ENCODE measurements at regions not wholly inside any gene's neighbourhood (a gene's known extent, or its start where the extent isn't known, plus 50 kb on each side); places are given as distances from the start of the nearest gene placed in this dataset.

- FAIRE-seq (no peak), DNase-seq (ENCODE audit: low read depth, low spot score) (no peak)
- dilution Hi-C loops (cut with MboI; ENCODE audit: extremely low pct_ligation_motif_present, low sequenced_read_pairs) (no loop called here), intact Hi-C loops (cut with micrococcal nuclease) (no loop called here)
- H3K27ac ChIP-seq (ENCODE audit: insufficient read depth, low read depth, low read length): no peak overlapping the region
- H2AFZ ChIP-seq (ENCODE audit: low read depth, low read length): no peak overlapping the region
- TF ChIP-seq FOS (IDR thresholded peaks at IDR 0.05; ENCODE audit: borderline replicate concordance, insufficient read depth, low read length) (no peak), MAX (IDR thresholded peaks at IDR 0.05; ENCODE audit: insufficient read depth, insufficient read length) (no peak), POLR2A (IDR thresholded peaks at IDR 0.05; ENCODE audit: low read depth, low read length) (no peak), JUN (IDR thresholded peaks at IDR 0.05; ENCODE audit: borderline replicate concordance, insufficient read depth, insufficient read length, low read depth) (no peak), CTCF (IDR thresholded peaks at IDR 0.05; ENCODE audit: extremely low read depth in 1 of 2, insufficient read depth in 1 of 2, low read depth in 1 of 2, low read length in 2 of 2) (no peak), EZH2 (IDR thresholded peaks at IDR 0.05; ENCODE audit: borderline replicate concordance, low read depth, low read length, severe bottlenecking) (no peak), POLR2AphosphoS5 (IDR thresholded peaks at IDR 0.05; ENCODE audit: insufficient read depth, low read depth, low read length) (no peak), MYC (IDR thresholded peaks at IDR 0.05; ENCODE audit: low read depth, low read length) (no peak), GATA2 (IDR thresholded peaks at IDR 0.05; ENCODE audit: insufficient read depth, insufficient read length, low read depth, low read length) (no peak)
- H3K4me3 ChIP-seq (replicated peaks in 1 of 3; ENCODE audit: insufficient read depth in 1 of 3, low read depth in 1 of 3, low read length in 3 of 3): no peak overlapping the region
- no peaks in the 10 kb centered on the region for H3K9me1 ChIP-seq (replicated peaks; ENCODE audit: control insufficient read depth, extremely low read depth, insufficient read depth, low read length)
- no peaks in the 10 kb centered on the region for H3K9me3 ChIP-seq (replicated peaks; ENCODE audit: control insufficient read depth, insufficient read depth, low read length)
- CTCF ChIA-PET: interaction anchor here (0.8 kb wide), 1 partner anchor 10 kb away, joined by 3 read pairs; no protein-coding TSS in a partner anchor
- H3K4me2 ChIP-seq (ENCODE audit: insufficient read depth, low read length): no peak overlapping the region
- H3K9ac ChIP-seq (replicated peaks; ENCODE audit: extremely low read depth, insufficient read depth, low read length): no peak overlapping the region
- POLR2A ChIA-PET: no interaction called here
- H3K79me2 ChIP-seq (ENCODE audit: control insufficient read depth, insufficient read depth, low read length): no peaks in the 10 kb centered on the region
- H4K20me1 ChIP-seq (replicated peaks; ENCODE audit: control insufficient read depth, extremely low read depth, insufficient read depth, low read length): no peaks in the 10 kb centered on the region
- H3K4me1 ChIP-seq (ENCODE audit: control insufficient read depth, extremely low read depth, insufficient read depth, low read length): peaks cover 10% of the 10 kb centered on the region
- no peaks in the 10 kb centered on the region for H3K27me3 ChIP-seq (ENCODE audit: control insufficient read depth in 2 of 2, insufficient read depth in 2 of 2, low read length in 2 of 2)
- H3K36me3 ChIP-seq (ENCODE audit: control insufficient read depth in 2 of 2, extremely low read depth in 1 of 2, insufficient read depth in 2 of 2, low read length in 2 of 2): no peaks in the 10 kb centered on the region
- no TSS peak for BruUV-seq (replicated peaks)
Measured at GRCh38 chr1:244958593-244958992, 94.2 kb upstream of the HNRNPU start.
